ENCODE measurements at regions not wholly inside any gene's neighbourhood (a gene's known extent, or its start where the extent isn't known, plus 50 kb on each side); places are given as distances from the start of the nearest gene placed in this dataset.
"Not testable (repeated sequence)": the region's sequence is repeated elsewhere in the genome, so short reads cannot be mapped to it uniquely, and the experiment has no call there.

GRCh38 chr6:139751179-139751578 is 376.7 kb upstream of the CITED2 start:
- Mint-ChIP-seq H3K9me3 (no peaks in the 10 kb centered on the region), H3K27me3 (peaks cover 3% of the 10 kb centered on the region), H3K4me1 (no peaks in the 10 kb centered on the region), H3K4me3 (no peak overlapping the region), H3K36me3 (no peaks in the 10 kb centered on the region), H3K27ac (no peak overlapping the region)
- DNase-seq, result no peak

DNA sequence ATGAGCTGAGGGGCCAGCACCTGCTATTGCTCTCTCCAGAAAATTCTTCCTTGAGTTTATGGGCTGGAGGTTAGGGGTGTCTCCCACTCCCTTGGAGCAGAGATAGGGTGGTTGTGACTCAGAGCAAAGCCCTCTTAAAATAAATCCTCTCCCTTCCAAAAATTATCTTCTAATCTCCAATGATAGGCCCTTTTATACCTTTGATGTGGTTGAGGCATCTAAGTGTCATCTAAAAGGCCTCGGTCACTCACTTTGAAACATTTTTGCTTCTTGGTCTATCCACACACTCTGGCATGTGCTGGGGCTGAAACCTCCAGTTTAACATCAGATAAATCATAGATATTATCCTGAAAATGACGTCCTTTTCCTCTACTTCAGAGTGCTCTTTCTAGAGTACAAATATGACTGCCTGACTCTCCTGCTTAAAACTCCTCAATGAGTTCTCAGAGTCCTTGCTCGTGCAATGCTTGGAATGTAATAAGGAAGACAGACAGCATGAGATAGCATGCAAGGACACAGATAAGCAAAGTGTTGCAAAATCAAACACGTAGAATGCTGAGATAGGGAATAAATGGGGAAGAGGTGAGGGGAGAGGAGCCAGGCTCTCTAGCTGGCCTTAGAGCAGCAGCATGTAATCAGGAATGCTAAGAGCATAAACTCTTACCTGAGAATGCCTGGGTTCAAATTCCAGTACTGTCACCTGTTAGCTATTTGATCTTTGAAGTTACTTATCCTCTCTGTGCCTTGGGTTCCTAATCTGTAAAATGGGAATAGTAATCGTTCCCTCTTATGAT is 374.1 kb upstream of the CITED2 start:
- Mint-ChIP-seq H3K27ac (no peak overlapping the region), H3K4me3 (no peak overlapping the region), H3K4me1 (no peaks in the 10 kb centered on the region), H3K36me3 (no peaks in the 10 kb centered on the region), H3K9me3 (no peaks in the 10 kb centered on the region), H3K27me3 (no peaks in the 10 kb centered on the region)
- no peak for DNase-seq

- Mint-ChIP-seq H3K9me3 (no peaks in the 10 kb centered on the region), H3K36me3 (no peaks in the 10 kb centered on the region), H3K4me1 (no peaks in the 10 kb centered on the region), H3K4me3 (no peak overlapping the region), H3K27ac (no peak overlapping the region), H3K27me3 (peaks cover 8% of the 10 kb centered on the region)
- DNase-seq, result no peak
These were observed 372.7 kb upstream of the CITED2 start for GRCh38 chr6:139747154-139747553.

DNA sequence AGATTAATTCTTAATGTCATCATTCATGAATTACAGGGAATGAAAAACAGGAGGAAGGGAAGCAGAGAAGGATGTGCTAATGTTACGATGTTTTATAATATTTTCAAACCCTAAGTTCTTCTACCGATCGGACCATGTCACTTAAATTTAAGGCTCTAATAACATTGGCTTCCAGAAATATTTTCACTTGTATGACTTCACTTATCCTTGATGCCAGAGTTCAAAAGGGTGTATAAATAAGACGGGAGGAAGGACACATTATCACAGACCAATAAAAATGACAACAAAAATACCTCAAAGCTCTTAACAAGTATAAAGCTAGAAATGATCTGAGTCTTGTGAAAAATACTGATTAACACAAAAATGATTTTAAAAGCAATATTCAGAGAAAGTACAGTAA is 370.4 kb upstream of the CITED2 start:
- no peak overlapping the region for H3K4me3 Mint-ChIP-seq
- DNase-seq, result no peak
- H3K9me3 Mint-ChIP-seq, result no peaks in the 10 kb centered on the region
- no peaks in the 10 kb centered on the region for H3K4me1 Mint-ChIP-seq
- H3K27me3 Mint-ChIP-seq, result peaks cover 16% of the 10 kb centered on the region
- H3K27ac Mint-ChIP-seq, result no peak overlapping the region
- H3K36me3 Mint-ChIP-seq, result no peaks in the 10 kb centered on the region

- no peak for DNase-seq
- no peaks in the 10 kb centered on the region for H3K36me3 Mint-ChIP-seq
- H3K4me1 Mint-ChIP-seq, result no peaks in the 10 kb centered on the region
- H3K9me3 Mint-ChIP-seq, result no peaks in the 10 kb centered on the region
- peaks cover 19% of the 10 kb centered on the region for H3K27me3 Mint-ChIP-seq
- H3K4me3 Mint-ChIP-seq, result no peak overlapping the region
- no peak overlapping the region for H3K27ac Mint-ChIP-seq
These were observed 369.4 kb upstream of the CITED2 start for GRCh38 chr6:139743664-139744437.

DNA sequence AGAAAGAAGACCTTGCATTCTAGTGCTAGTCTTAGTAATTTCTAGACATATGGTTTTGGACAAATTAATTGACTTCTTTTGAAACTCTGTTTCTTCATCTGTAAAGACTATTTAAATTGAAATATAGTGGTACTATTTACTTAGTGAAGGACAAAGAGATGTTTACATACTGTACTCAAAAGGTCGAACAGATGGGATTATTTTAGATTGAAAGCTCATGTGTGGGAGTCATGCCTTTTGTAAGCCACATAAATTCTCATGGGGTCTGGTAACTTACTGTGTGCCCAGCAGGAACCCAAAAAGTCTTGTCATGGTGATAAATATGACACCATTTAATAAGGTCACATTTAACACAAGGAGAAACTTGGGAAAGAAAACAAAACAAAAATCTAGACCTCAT is 368.2 kb upstream of the CITED2 start:
- H3K27ac Mint-ChIP-seq, result no peak overlapping the region
- H3K9me3 Mint-ChIP-seq, result no peaks in the 10 kb centered on the region
- H3K36me3 Mint-ChIP-seq, result no peaks in the 10 kb centered on the region
- peaks cover 20% of the 10 kb centered on the region for H3K27me3 Mint-ChIP-seq
- DNase-seq, result no peak
- H3K4me1 Mint-ChIP-seq, result no peaks in the 10 kb centered on the region
- no peak overlapping the region for H3K4me3 Mint-ChIP-seq

GRCh38 chr6:139738801-139739455 is 364.5 kb upstream of the CITED2 start:
- H3K9me3 Mint-ChIP-seq, result no peaks in the 10 kb centered on the region
- H3K27me3 Mint-ChIP-seq, result peaks cover 20% of the 10 kb centered on the region
- H3K4me3 Mint-ChIP-seq, result no peak overlapping the region
- no peaks in the 10 kb centered on the region for H3K36me3 Mint-ChIP-seq
- no peak overlapping the region for H3K27ac Mint-ChIP-seq
- H3K4me1 Mint-ChIP-seq, result no peaks in the 10 kb centered on the region
- DNase-seq, result no peak

DNA sequence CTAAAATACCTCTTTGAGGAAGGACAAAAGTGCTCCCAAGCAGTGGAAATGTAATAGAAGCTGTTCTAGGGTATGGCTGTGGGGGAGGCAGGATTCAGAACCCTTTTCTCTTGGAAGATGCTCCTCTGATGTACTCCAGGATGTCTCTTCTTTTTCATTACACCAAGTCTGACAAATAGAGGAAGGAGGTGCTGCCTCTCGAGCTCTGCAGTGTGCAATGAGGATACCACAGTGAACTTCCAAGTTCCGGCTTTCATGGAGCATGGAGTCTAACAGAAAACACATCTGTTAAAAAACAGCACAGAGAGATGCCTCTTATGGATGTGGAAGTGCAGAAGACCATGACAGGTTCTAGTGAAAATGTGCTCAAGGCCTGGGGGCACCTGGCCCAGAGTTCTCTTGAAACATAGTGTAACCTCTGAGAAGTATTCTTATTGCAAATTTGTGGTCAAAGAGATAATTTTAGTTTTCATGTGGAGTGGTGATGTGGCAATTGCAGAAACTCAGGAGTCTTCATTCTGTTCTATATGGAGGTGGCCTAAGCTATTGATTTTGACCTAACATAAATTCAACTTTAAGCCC is 362.0 kb upstream of the CITED2 start:
- peaks cover 19% of the 10 kb centered on the region for H3K27me3 Mint-ChIP-seq
- DNase-seq, result no peak
- H3K4me3 Mint-ChIP-seq, result no peak overlapping the region
- H3K27ac Mint-ChIP-seq, result no peak overlapping the region
- H3K9me3 Mint-ChIP-seq, result no peaks in the 10 kb centered on the region
- H3K4me1 Mint-ChIP-seq, result no peaks in the 10 kb centered on the region
- no peaks in the 10 kb centered on the region for H3K36me3 Mint-ChIP-seq

GRCh38 chr6:139732451-139732850 is 358.0 kb upstream of the CITED2 start:
- Mint-ChIP-seq H3K27me3 (peaks cover 8% of the 10 kb centered on the region), H3K4me3 (no peak overlapping the region), H3K4me1 (peaks cover 4% of the 10 kb centered on the region), H3K9me3 (no peaks in the 10 kb centered on the region), H3K36me3 (no peaks in the 10 kb centered on the region), H3K27ac (no peak overlapping the region)
- DNase-seq, result no peak

GRCh38 chr6:139730340-139730974 is 356.0 kb upstream of the CITED2 start:
- Mint-ChIP-seq H3K36me3 (no peaks in the 10 kb centered on the region), H3K27me3 (peaks cover 8% of the 10 kb centered on the region), H3K27ac (no peak overlapping the region), H3K9me3 (no peaks in the 10 kb centered on the region), H3K4me3 (no peak overlapping the region), H3K4me1 (peaks cover 4% of the 10 kb centered on the region)
- DNase-seq, result no peak

DNA sequence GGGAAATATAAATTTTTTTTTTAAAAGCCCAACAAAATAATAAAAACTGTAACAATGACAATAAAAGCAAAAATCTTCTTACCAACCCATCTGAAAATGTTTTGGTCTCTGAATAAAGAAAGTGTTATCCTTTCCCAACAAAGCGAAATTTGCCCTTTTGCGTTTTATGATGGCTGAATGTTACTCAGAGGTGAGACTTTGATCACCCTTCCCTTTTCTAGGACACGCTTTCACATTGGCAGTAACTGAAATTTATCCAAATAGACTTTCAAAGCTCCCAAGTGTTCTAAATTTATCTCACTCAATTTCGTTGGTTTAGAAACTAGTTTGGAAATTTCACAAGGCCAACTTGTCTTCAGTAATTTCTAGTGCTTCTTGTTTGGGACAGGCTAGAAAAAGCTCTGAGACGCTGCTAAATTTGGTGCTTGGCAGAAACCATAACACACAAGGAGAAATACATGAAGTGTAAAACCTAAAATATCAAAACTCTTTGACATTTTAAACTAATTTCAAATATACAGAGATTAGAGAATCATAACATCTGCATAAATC is 354.5 kb upstream of the CITED2 start:
- no peak overlapping the region for H3K4me3 Mint-ChIP-seq
- H3K9me3 Mint-ChIP-seq, result no peaks in the 10 kb centered on the region
- H3K27ac Mint-ChIP-seq, result no peak overlapping the region
- no peak for DNase-seq
- peaks cover 4% of the 10 kb centered on the region for H3K4me1 Mint-ChIP-seq
- H3K27me3 Mint-ChIP-seq, result peaks cover 8% of the 10 kb centered on the region
- no peaks in the 10 kb centered on the region for H3K36me3 Mint-ChIP-seq

GRCh38 chr6:139726272-139726671 is 351.8 kb upstream of the CITED2 start:
- not testable (repeated sequence) for H3K27ac Mint-ChIP-seq, H3K9me3 Mint-ChIP-seq, H3K4me1 Mint-ChIP-seq, H3K27me3 Mint-ChIP-seq, H3K4me3 Mint-ChIP-seq, H3K36me3 Mint-ChIP-seq, DNase-seq

GRCh38 chr6:139722530-139722929 is 348.1 kb upstream of the CITED2 start:
- H3K4me3 Mint-ChIP-seq, result no peak overlapping the region
- no peak for DNase-seq

GRCh38 chr6:139721954-139722353 is 347.5 kb upstream of the CITED2 start:
- no peaks in the 10 kb centered on the region for H3K9me3 Mint-ChIP-seq
- no peaks in the 10 kb centered on the region for H3K4me1 Mint-ChIP-seq
- H3K27me3 Mint-ChIP-seq, result peaks cover 13% of the 10 kb centered on the region
- DNase-seq, result no peak
- no peaks in the 10 kb centered on the region for H3K36me3 Mint-ChIP-seq
- H3K27ac Mint-ChIP-seq, result no peak overlapping the region
- no peak overlapping the region for H3K4me3 Mint-ChIP-seq

More at GRCh38 chr6:139722530-139722929, 348.1 kb upstream of the CITED2 start:
- Mint-ChIP-seq H3K27me3 (peaks cover 13% of the 10 kb centered on the region), H3K36me3 (no peaks in the 10 kb centered on the region), H3K27ac (no peak overlapping the region), H3K4me1 (no peaks in the 10 kb centered on the region), H3K9me3 (no peaks in the 10 kb centered on the region)
